Fibroblast of villous mesenchyme (primary cell): ENCODE measurements at regions not wholly inside any gene's neighbourhood (a gene's known extent, or its start where the extent isn't known, plus 50 kb on each side); places are given as distances from the start of the nearest gene placed in this dataset.

Source experiments
- DNase-seq: peaks from one replicate; pipeline ENCODE4 v3.0.0-alpha.2; 2010; ENCODE audit warnings: low read depth
- H3K4me3 ChIP-seq: 2 replicates; pipeline ENCODE4 v1.5.1; 2011; ENCODE audit warnings: low read depth, mild to moderate bottlenecking, low read length
- CTCF ChIP-seq: IDR thresholded peaks from 2 replicates; pipeline ENCODE4 v1.5.1; 2012; ENCODE audit warnings: low read depth, mild to moderate bottlenecking, low read length; ENCODE audit not compliant: insufficient read depth

GRCh38 chr5:172529896-172530295 is 75.6 kb upstream of the SH3PXD2B start:
- no peak for TF ChIP-seq CTCF
- DNase-seq: no peak
- no peak overlapping the region for H3K4me3 ChIP-seq

- no peak for TF ChIP-seq CTCF
- no peak for DNase-seq
- H3K4me3 ChIP-seq: no peak overlapping the region
Observed at GRCh38 chr5:172528440-172528839, 74.1 kb upstream of the SH3PXD2B start.

- no peak for DNase-seq
- no peak overlapping the region for H3K4me3 ChIP-seq
- TF ChIP-seq CTCF: no peak
Observed at GRCh38 chr5:172527559-172527958, 73.2 kb upstream of the SH3PXD2B start.

- DNase-seq: no peak
- no peak for TF ChIP-seq CTCF
- H3K4me3 ChIP-seq: no peak overlapping the region
Observed at GRCh38 chr5:172525996-172526360, 71.7 kb upstream of the SH3PXD2B start.

GRCh38 chr5:172525307-172525995 is 71.1 kb upstream of the SH3PXD2B start:
- no peak for DNase-seq
- H3K4me3 ChIP-seq: no peak overlapping the region
- TF ChIP-seq CTCF: no peak

- no peak overlapping the region for H3K4me3 ChIP-seq
- no peak for DNase-seq
- TF ChIP-seq CTCF: no peak
Observed at GRCh38 chr5:172524573-172525021, 70.3 kb upstream of the SH3PXD2B start.
